Fibroblast of pulmonary artery (primary cell): ENCODE measurements at regions not wholly inside any gene's neighbourhood (a gene's known extent, or its start where the extent isn't known, plus 50 kb on each side); places are given as distances from the start of the nearest gene placed in this dataset.

Experiments used
- DNase-seq: peaks from one replicate; pipeline ENCODE4 v3.0.0-alpha.2; 2010; ENCODE audit warnings: low read depth
- H3K4me3 ChIP-seq: replicated peaks from 2 replicates; pipeline ENCODE4 v1.5.1; 2011; ENCODE audit warnings: low read depth, mild to moderate bottlenecking, control low read depth, low read length, moderate library complexity
- CTCF ChIP-seq: IDR thresholded peaks from 2 replicates; pipeline ENCODE4 v1.5.1; 2011; ENCODE audit warnings: mild to moderate bottlenecking, control low read depth, low read length, inconsistent platforms; ENCODE audit errors: missing control alignments

GRCh38 chr2:234674781-234675201, 177.9 kb upstream of the ARL4C start:
- no peak overlapping the region for H3K4me3 ChIP-seq
- TF ChIP-seq CTCF, result no peak
- peak; percentile 61 for DNase-seq

DNA sequence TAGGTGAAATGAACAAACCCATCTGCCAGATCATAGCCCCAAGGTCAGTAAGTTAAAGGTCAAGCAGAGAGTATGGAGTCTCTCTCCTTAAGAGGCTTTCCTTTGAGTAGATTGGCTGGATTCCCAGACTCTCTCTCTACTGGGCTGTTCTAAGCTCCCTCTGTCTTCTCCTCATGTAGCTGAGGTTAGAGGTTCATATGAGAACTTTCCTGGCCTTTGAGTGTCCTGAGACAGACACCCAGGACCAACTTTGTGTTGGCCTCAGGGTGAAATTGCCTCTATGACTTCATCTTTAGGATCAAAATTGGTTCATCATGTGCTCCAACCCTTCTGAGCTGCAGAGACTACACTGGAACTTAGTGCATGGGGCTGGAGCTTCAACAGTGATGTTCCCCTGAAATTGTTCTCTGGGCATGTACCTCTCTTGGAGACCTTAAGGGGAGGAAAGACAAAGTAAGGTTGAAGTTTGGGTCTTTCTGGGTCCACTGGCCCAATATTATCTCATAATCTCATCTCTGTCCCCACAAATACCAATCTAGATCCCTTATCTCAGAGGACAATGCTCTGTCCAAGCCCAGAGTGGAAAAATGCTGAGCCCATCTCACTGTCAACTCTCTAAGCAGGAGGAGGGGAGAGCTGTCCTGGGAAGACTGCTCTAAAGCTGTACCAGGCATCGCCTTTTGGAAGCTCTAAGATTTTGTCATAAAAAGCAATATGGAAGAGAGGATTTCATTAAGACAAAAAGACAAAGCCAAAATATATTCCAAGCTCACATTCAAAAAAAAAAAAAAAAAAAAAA, 177.3 kb upstream of the ARL4C start:
- no peak overlapping the region for H3K4me3 ChIP-seq
- TF ChIP-seq CTCF, result no peak
- no peak for DNase-seq

- H3K4me3 ChIP-seq, result no peak overlapping the region
- no peak for DNase-seq
- TF ChIP-seq CTCF, result no peak
These were observed 176.6 kb upstream of the ARL4C start for GRCh38 chr2:234673501-234673900.

DNA sequence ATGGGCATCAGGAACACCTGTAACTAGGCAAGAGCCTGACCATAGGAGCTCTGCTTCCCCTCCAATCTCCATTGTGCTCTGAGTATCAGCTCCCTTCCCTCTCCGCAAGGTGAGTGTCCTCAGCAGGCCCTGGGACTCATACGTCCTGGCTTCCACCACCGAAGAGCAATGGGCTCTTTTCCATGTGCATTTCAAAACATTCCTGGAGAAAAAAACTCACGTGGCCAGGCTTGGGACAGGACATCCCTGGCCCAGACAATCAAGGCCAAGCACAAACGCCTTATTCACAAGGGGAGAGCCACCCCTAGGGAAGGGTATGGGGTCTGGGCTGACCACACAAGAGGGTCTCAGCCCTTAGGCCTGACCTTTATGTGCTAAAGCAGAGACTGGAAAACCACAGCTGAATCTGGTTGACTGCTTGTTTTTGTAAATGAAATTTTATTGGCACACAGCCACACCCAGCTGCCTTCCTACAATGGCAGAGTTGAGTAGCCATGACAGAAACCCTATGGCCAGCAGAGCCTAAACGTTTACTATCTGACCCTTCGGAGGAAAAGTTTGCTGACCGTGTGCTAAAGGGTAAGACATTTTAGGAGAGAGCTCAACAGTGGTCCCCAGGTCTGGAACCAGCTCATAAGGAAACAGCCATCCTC, 175.7 kb upstream of the ARL4C start:
- DNase-seq, result peak; percentile 24
- no peak for TF ChIP-seq CTCF
- no peak overlapping the region for H3K4me3 ChIP-seq

DNA sequence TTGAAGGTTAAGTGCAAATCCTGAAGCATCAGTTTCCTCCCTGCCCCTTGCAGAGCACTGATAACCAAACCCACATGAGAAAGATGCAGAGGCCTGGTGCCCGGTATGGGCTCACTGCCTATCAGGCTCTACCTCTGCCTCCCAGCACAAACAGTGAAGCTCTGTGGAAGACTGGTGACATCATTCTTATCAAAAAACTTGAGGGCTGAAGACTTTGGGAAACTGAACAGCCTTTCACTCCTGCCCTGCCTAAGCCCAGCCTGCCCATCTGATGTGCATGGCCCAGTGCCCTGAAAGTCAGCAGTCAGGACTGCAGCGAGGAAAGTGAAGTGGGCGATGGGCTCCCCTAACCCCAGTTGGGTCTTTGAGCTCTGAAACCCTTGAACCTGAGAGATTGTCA, 174.8 kb upstream of the ARL4C start:
- H3K4me3 ChIP-seq, result no peak overlapping the region
- TF ChIP-seq CTCF, result no peak
- no peak for DNase-seq

DNA sequence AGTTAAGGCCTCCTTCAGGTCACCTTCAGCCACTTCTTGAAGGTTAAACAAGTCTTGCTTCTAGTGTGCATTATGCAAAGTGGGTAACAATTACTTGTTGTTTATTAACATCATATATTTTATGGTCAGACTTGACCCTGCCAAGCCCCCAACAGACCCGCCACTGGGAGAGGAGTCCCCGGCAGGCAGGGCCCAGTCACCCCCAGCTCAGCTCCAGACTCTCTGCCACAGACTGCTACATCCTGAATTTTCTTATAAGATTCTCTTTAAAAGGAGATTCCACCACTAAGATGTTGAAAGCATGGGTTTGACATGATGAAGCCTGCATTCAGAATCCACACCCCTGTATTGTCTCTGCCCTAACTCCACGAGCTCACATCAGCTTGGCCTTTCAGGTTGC, 174.3 kb upstream of the ARL4C start:
- DNase-seq, result no peak
- H3K4me3 ChIP-seq, result no peak overlapping the region
- TF ChIP-seq CTCF, result no peak
